ENCODE measurements at regions not wholly inside any gene's neighbourhood (a gene's known extent, or its start where the extent isn't known, plus 50 kb on each side); places are given as distances from the start of the nearest gene placed in this dataset.

DNA sequence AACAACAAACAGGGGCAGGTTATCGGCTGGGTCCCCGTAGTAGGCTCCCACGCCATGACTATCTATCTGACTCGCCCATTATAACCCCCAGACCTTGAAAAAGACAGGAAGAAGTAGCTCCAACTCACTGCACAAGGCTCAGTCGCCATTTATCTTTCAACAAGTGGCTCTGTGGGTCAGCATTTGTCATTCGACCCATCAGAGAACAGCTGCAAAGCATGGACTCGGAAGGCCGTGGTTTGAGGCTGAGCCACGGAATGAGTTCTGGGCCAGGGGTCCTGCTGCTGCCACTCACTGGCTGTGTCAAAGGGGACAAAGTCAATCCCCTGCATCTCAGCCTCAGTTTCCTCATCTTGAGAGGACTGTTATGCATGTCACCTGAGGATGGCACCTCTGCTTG lies 131.0 kb downstream of the DMRTA2 start:
- no peak for DNase-seq (ENCODE audit: low read depth)

DNA sequence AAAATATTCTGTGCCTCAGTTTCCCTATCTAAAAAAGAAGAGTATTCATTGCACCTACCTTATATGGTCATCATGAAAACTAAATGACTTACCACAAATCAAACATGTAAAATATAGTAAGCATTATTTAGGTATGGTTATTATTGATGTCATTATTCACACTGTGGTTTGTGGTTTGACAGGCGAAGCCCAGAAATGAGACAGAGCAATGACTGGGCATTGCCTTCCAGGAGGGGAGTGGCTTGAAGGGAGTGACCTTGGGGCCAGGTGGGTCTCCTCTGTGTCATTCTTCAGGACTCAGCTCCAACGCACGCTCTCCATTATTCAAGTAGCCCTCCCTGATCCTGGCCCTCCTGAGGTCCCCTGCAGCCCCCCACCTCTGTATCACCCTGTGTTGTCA lies 133.7 kb downstream of the DMRTA2 start:
- no peak for DNase-seq (ENCODE audit: low read depth)

DNA sequence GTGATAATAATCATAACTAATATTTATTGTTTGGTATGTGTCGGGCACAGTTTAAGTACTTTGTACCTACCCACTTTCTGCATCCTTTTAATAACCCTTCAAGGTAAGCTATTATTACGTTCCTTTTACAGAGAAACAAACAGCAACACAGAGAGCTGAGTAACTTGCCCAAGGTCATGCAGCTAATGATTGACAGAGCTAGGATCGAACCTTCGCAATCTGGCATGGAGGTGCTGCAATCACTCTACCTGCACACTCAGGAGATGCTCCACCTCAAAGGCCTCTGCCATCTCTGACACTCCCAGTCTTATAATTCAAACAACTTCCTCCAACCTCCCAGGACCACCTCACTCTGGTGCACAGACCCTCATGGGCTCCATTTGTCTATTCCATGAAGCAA lies 137.2 kb downstream of the DMRTA2 start:
- DNase-seq (ENCODE audit: low read depth), result no peak

DNA sequence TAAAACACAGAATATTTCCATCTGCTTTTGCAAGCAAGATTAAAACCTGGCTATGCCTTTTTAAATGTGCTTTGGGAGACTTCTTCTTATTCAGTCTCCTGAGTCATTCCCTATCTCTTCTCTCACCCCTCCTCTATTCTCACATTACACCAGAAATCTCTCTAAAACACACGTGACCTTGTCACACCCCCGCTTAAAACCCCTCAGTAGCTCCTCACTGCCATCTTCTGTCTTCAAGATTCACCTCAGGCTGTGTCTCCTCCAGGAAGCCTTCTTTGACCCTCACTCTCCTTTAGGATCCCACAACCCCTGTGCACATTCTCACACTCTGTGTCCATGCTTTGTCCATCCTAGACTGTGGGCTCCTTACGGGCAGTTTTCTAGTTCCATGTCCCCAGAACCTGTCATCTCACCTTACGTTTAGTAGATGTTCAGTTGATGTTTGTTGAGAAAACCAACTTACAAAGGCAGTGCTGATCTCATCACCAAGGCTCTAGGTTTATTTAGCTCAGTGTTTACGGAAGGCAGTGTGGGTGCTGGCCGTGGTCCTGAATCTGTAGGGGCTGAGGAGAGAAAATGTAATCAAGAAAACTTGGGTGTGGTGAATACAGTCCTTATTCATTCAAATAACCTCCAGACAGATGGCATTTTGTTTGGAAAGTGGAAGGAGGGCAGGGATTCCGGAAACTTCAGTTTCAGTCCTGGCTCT lies 143.5 kb downstream of the DMRTA2 start:
- DNase-seq (ENCODE audit: low read depth), result peak; percentile 8

DNA sequence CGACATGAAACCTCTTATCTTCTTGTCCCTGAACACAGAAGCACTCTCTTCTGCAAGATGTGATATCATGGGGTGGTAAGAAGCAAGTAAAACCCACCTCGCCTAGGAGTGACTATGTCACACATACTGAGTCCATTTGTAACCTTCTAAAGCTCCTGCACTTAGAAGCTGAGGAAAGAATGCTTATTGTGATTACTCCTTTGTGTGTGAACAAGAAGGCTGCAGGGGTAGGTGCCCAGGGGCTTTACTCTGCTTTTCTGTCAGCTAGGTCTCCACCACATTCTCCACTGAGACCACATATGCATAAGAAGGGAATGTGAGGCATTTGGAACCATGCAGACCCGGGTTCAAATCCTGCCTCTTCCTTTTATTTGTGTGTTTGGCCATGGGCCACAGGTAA lies 144.3 kb downstream of the DMRTA2 start:
- no peak for DNase-seq (ENCODE audit: low read depth)

DNA sequence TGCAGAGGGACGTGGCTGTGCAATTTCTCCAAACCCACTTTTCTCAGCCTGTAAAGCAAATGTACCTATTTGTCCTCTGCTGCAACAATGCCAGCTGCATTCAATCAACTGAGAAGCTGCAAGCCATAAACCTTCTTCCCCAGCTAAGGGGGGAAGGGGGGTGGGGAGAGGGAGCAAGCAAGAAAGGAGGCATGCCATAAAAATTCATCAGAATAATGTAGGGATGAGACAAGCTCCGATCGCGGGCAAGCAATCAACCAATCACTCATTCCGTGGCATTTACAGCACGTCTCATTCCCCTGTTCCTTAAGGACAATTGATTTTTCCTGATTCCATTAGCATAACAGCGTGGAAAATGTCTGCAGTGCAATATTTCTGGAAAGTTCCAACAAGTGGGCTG lies 144.8 kb downstream of the DMRTA2 start:
- DNase-seq (ENCODE audit: low read depth), result no peak

DNA sequence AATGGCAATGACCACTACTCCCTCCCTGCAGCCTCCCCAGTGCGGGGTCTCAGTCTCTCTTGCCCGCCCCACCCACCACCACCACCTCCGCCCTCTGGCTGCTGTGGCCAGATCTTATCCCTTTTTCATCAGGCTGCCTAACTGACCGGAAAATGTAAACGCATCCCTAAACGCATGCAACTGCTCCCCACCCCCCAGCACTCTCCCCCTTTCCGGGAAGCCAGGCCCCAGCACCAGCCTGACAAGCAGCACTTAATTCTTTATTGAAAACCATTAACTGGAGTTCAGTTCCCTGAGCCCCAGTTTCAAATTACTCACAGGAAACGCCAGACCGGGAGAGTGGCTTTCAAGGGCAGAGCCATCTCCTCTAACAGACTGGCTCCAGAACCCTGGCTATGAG lies 147.7 kb downstream of the DMRTA2 start:
- no peak for DNase-seq (ENCODE audit: low read depth)

DNA sequence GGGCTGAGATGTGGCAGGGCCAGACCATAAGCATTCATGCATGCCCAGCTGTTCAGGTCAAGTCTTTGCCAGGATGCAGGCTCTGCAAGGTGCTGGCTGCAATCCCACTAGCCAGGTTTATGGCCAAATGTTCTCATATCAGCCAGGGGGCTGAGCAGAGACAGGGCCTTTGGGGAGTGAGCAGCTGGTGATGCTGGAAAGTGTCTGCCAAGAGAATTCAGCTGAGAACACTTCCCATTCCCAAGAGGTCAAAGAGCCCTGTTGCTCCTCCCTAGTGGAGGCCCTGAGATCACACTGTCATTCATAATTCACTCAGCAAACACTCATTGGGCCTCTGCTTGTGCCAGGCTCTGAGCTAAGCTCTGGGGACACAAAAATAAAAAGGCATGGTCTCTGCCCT lies 150.3 kb downstream of the DMRTA2 start:
- no peak for DNase-seq (ENCODE audit: low read depth)

DNA sequence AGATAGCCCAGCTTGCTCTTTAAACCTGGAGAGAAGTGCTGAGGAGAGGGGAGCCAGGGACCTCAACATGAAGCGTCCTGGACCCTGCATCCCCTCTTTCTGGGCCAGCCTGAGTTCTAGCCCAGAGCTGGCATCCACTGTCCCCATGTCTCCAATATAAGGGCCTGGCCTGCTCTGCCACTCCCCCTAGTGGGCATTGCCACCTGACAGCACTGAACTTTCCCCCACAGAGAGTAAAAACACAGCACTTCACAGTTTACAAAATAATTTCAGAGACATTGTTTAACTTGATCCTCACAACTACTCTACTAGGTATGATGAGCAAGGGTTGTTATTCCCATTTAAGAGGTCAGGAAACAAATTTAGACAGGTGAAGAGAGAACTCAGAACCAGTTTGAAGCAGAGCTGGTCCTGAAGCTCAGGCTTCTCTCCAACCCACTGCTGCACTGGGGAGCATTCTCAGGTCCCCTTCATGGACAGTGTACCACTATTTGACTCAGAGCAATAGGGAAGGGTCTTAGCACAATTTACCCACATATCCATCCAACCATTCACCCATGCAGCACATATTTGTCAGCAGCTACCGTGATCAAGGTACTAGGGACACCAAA lies 151.2 kb downstream of the DMRTA2 start:
- DNase-seq (ENCODE audit: low read depth), result peak; percentile 18

DNA sequence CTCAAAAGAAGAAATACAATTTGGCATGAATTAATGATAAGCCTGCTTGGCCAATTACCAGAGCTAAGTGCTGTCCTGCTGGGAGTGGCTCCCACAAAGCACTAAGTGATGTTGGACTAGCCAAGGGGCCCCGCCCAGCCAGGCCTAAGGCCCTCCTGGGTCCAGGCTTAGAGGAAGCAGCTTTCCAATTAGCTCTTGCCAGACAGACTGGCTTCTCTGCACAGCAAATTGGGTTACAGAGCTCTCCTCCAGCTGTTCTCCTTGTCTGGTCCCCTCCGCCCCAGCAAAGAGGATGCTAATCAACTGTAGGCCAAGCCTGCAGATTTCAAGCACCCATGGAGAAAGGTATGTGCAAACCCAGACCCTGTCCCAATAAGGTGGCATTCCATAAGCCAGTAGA lies 151.9 kb downstream of the DMRTA2 start:
- DNase-seq (ENCODE audit: low read depth), result no peak

DNA sequence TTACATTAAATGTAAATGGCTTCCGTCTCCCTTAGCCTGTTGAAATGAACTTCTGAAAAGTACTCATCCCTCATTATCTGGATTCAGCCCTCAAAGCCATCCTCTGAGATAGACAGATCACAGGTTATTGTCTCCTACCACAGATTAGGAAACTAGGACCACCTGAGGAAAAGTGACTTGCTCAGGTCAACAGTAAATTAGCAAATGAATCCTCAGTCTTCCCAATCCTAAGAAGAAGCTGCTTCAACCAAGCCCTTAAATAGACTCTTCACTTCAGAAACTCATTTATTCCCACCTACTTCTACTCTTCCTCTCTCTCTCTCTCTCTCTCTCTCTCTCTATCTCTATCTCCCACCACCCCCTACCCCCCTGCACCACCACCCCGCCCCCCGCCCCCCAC lies 152.3 kb downstream of the DMRTA2 start:
- DNase-seq (ENCODE audit: low read depth), result no peak

DNA sequence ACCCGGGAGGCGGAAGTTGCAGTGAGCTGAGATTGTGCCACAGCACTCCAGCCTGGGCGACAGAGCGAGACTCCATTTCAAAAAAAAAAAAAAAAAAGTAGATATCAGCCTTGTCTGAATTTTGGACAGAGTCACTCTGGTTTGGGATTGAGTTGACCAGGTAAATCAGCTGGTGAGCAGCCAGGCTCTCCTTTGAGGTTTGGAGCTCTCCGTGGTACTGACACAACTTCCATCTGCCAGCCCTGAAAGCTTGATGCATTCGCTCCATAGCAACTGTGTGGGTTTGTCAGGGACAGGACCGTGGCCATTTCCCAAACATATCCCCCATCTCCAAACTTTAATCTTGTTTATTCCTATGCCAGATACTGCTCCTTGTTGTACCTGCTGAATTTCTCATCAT lies 155.2 kb downstream of the DMRTA2 start:
- DNase-seq (ENCODE audit: low read depth), result no peak

DNA sequence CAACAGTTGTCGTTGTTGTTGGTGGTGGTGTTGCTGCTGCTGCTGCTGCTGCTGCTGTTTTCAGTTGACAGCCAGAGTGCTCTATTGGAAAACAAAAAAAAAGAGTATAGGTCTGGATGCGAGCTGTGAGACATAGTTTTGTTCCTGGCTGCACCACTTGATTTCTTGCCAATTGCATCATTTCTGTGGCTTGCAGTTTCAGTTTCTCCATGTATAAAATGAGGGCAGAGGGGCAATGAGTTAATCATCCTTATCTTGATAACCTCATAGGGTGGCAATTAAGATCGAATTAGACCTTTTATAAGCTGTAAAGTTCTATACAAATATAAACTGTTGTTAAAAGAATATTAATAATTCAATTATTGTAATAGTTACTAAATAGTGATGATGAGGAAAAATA lies 156.7 kb downstream of the DMRTA2 start:
- DNase-seq (ENCODE audit: low read depth), result no peak

DNA sequence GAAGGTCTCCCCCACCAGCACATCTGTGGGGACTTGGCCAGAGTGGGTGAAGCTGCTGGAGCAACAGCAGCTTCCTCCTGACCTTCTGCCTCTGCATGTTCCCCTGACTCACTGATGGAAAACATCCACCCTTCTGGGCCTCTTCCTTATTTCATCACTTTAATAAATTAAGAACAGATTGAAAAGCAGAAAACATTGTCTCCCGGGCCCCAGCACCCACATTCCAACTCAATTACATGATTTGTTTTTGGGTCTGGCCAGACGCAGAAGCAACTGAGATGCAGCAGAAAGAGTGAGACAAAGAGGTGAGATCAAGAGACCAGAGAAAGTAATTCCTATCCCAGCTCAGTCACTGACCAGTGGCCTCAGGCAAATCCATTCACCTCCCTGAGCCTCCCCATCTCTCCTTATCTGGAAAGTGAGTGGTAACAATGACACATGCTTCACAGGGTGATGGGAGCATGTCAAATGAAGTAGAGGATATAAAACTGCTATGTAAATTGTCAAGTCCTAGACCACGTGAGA lies 157.1 kb downstream of the ELAVL4 start:
- DNase-seq (ENCODE audit: low read depth), result no peak

DNA sequence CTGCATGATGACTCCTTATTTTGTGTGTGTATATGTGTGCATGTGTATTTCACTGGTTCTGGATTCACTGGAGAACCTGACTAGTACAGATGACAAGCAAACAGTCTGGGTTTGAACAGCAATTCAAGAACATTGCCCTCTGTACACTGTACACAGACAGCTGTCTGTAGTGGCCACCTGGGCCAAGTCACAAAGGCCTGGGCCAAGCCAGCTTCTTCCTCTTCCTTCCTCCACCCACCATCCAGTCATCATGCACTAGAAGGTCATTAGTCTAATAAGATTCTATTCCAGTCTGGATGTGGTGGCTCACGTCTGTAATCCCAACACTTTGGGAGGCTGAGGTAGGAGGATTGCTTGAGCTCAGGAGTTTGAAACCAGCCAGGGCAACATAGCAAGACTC lies 155.9 kb downstream of the ELAVL4 start:
- DNase-seq (ENCODE audit: low read depth), result no peak

DNA sequence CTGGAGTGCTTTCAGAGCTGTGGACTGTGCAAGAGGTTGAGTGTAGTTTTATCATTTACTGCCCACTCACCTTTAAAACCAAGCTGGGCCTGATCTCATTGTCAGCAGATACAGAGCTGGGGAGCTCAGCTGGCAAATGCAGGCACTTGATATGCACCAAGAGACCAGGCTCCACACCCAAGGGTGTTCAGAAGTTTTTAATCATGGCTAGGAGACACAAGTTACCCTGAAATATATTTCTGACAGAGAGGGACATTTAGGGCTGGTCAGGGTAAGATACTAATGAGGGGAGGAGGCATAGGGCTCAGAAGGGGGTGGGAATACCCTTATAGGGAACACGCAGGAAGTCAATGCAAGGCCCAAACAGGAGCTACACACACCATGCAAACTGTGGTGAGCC lies 153.7 kb downstream of the ELAVL4 start:
- DNase-seq (ENCODE audit: low read depth), result no peak

DNA sequence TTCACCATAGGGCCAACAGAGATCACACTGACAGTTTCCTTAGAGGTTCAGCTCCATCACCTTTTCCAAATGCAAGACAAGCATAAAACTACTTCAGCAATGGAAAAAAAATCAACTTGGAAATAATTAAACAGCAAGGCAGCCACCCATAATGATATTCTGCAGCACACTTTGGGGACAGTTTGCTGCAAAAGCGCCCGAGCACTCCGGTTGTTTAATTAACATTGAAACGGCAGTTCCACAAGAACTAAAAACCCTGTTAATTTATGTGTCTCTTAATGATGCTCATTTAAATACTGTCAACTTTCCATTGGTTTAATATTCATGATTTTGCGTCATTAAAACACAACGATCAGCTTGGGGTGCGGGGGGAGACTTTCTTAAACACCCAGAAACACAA lies 153.2 kb downstream of the ELAVL4 start:
- no peak for DNase-seq (ENCODE audit: low read depth)

DNA sequence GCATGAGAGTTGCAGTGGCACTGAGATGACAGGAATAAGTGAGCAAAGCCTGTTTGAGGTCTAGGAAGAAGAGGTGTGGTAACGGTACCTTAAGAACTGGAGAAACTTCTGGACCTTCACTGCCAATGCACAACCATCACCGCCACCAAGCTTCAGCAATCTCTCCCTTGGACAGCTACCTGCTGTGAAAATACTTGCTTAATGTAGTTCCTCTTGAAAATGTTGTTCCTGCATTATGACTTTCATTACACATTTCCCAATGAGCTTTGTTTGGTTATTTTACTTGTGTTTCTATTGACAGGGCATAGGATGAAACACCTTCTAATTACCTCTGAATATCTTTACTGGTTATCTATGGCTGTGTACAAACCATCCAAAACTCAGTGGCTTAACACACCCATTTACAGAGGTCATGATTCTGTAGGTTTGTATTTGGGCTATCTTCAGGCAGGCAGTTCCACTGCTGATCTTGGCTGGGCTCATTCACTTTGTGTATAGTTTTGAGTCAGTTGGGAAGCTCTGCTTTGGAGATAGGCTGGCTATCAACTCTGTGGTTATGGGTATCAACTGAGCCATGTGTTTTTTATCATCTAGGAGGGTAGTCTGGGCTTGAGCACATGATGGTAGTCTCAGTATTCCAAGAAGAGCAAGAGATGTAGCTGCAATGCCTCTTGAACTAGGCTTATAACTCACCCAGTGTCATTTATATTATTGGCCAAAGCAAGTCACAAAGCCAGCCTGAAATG lies 149.4 kb downstream of the ELAVL4 start:
- DNase-seq (ENCODE audit: low read depth), result no peak

DNA sequence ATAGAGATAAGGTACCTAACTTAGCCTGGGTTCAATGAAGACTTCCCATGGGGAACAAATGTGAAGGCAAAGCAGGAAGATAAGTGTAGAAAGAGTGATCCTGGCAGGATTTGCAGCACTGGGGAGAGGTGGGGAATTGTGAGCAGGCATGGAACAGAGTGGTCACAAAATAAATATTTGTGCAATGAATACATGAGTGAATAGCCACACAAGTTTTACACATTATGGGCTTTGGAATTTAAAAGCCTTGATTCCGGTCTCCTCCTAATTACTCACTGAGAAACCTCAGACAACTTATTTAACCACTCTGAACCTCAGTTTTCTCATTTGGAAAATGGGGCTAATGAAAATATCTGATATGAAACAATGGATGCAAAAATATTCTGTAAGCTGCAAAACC lies 148.3 kb downstream of the ELAVL4 start:
- no peak for DNase-seq (ENCODE audit: low read depth)
